HCT116 (cell line): ENCODE measurements at regions not wholly inside any gene's neighbourhood (a gene's known extent, or its start where the extent isn't known, plus 50 kb on each side); places are given as distances from the start of the nearest gene placed in this dataset.

Experiments
- ATAC-seq: fragments of 200-7000 bp; cut with Tn5 transposase; 2 replicates; pipeline ENCODE4 v1.9.1; 2020; ENCODE audit warnings: mild to moderate bottlenecking, moderate library complexity
- BruUV-seq: library from RNA; stranded (reverse); fragments of 400-500 nt; replicated peaks from 2 replicates; lab custom pipeline; 2021; lab: Mats Ljungman, UMichigan
- CTCF ChIA-PET: fragments of 300-600 bp; sonication (Branson Sonifier 250); formaldehyde crosslinking; loops from one replicate; lab custom pipeline; 2021; ENCODE audit warnings: antibody characterized with exemption; lab: Charles Lee
- POLR2A ChIA-PET: fragments of 300-600, 350-600 bp; sonication (Branson Sonifier 250); formaldehyde crosslinking; loops from one replicate; lab custom pipeline; 2021; ENCODE audit warnings: antibody characterized with exemption; lab: Charles Lee
- RAD21 ChIA-PET, 2 experiments: fragments of 300-600 bp; sonication (Branson Sonifier 250); formaldehyde crosslinking; loops; one replicate each; lab custom pipeline; 2023; ENCODE audit warnings: low total read pairs in 2 of 2; ENCODE audit not compliant: uncharacterized antibody in 2 of 2, unreplicated experiment in 2 of 2, low non-redundant PET in 1 of 2; lab: Charles Lee
- DNase-seq: peaks from one replicate; pipeline ENCODE4 v3.0.0-alpha.2; 2010; ENCODE audit warnings: low read depth, low spot score
- H2AFZ ChIP-seq: fragments of 200-600 bp; shearing (Covaris generic), sonication (generic); 2 replicates; pipeline ENCODE4 v1.6.1; 2017; ENCODE audit warnings: low read depth, mixed run types, mixed read lengths, antibody characterized with exemption, low read length; ENCODE audit not compliant: poor library complexity, severe bottlenecking
- H3K27ac ChIP-seq: 2 replicates; pipeline ENCODE4 v1.5.1; 2012; ENCODE audit warnings: low read depth, low read length
- H3K27me3 ChIP-seq: fragments of 200-600 bp; sonication (generic); 2 replicates; pipeline ENCODE4 v1.6.1; 2016; ENCODE audit warnings: mixed run types, low read length, mixed read lengths; ENCODE audit not compliant: insufficient read depth
- H3K36me3 ChIP-seq, 2 experiments: fragments of 200-500 bp in 1 of 2; fragments of 200-600 bp in 1 of 2; sonication (Bioruptor generic) in 1 of 2; sonication (generic) in 1 of 2; 2 replicates each; pipeline versions ENCODE4 v1.5.1 to v1.6.1; 2014 to 2016; ENCODE audit warnings: low read length in 2 of 2, inconsistent platforms in 1 of 2, mixed read lengths in 1 of 2, mixed run types in 1 of 2; ENCODE audit not compliant: insufficient read depth in 2 of 2, control insufficient read depth in 1 of 2
- H3K4me1 ChIP-seq, 2 experiments: fragments of 200-600 bp in 1 of 2; sonication (generic) in 1 of 2; 2 replicates each; pipeline versions ENCODE4 v1.5.1 to v1.6.1; 2012 to 2017; ENCODE audit warnings: low read length in 2 of 2, inconsistent platforms in 1 of 2, mild to moderate bottlenecking in 1 of 2, mixed read lengths in 1 of 2, mixed run types in 1 of 2, moderate library complexity in 1 of 2; ENCODE audit not compliant: insufficient read depth in 2 of 2, control insufficient read depth in 1 of 2
- H3K4me2 ChIP-seq: fragments of 200-600 bp; sonication (generic); 2 replicates; pipeline ENCODE4 v1.6.1; 2017; ENCODE audit warnings: mixed run types, low read length, mixed read lengths
- H3K4me3 ChIP-seq, 2 experiments: fragments of 200-600 bp in 1 of 2; sonication (generic) in 1 of 2; replicated peaks in 1 of 2; 2 replicates each; pipeline ENCODE4 v1.5.1; 2011 to 2016; ENCODE audit warnings: low read length in 2 of 2, control low read depth in 1 of 2, low read depth in 1 of 2, mild to moderate bottlenecking in 1 of 2, mixed read lengths in 1 of 2, mixed run types in 1 of 2
- H3K79me2 ChIP-seq: fragments of 200-600 bp; sonication (generic); 2 replicates; pipeline ENCODE4 v1.6.1; 2017; ENCODE audit warnings: mild to moderate bottlenecking, mixed run types, low read length, moderate library complexity, mixed read lengths; ENCODE audit not compliant: insufficient read depth
- H3K9ac ChIP-seq: fragments of 200-600 bp; sonication (generic); 2 replicates; pipeline ENCODE4 v1.6.1; 2016; ENCODE audit warnings: low read length, mixed read lengths
- H3K9me2 ChIP-seq: fragments of 200-600 bp; sonication (generic), shearing (Covaris generic); 2 replicates; pipeline ENCODE4 v1.6.1; 2017; ENCODE audit warnings: mixed run types, mild to moderate bottlenecking, moderate library complexity; ENCODE audit not compliant: insufficient read depth
- H3K9me3 ChIP-seq, 2 experiments: fragments of 200-500 bp in 1 of 2; fragments of 200-600 bp in 1 of 2; sonication (Bioruptor generic) in 1 of 2; sonication (generic) in 1 of 2; 2 replicates each; pipeline ENCODE4 v1.6.1; 2014 to 2017; ENCODE audit warnings: low read length in 2 of 2, mixed read lengths in 2 of 2, inconsistent platforms in 1 of 2, low read depth in 1 of 2, mild to moderate bottlenecking in 1 of 2, mixed run types in 1 of 2, moderate library complexity in 1 of 2; ENCODE audit not compliant: control insufficient read depth in 1 of 2, insufficient read depth in 1 of 2
- H4K20me1 ChIP-seq: fragments of 200-600 bp; sonication (generic), shearing (Covaris generic); 2 replicates; pipeline ENCODE4 v1.6.1; 2017; ENCODE audit warnings: mixed run types, mild to moderate bottlenecking, moderate library complexity; ENCODE audit not compliant: insufficient read depth
- ATF3 ChIP-seq: IDR thresholded peaks from 2 replicates; pipeline ENCODE4 v1.6.1; 2012
- CEBPB ChIP-seq: IDR thresholded peaks from 2 replicates; pipeline ENCODE4 v1.6.1; 2012; ENCODE audit warnings: low read depth
- CTCF ChIP-seq, 3 experiments: fragments of 200-600 bp in 1 of 3; sonication (generic) in 1 of 3; IDR thresholded peaks in 2 of 3; conservative IDR thresholded peaks in 1 of 3; 2 replicates each; pipeline ENCODE4 v1.5.1; 2012 to 2017; ENCODE audit warnings: low read depth in 2 of 3, low read length in 2 of 3, antibody characterized with exemption in 1 of 3, borderline replicate concordance in 1 of 3, control low read depth in 1 of 3, mild to moderate bottlenecking in 1 of 3, mixed read lengths in 1 of 3, mixed run types in 1 of 3, moderate library complexity in 1 of 3; ENCODE audit not compliant: insufficient read depth in 1 of 3
- EGR1 ChIP-seq: IDR thresholded peaks from 2 replicates; pipeline ENCODE4 v1.6.1; 2012; ENCODE audit warnings: low read depth
- EZH2 ChIP-seq: fragments of 200-600 bp; sonication (generic); IDR thresholded peaks from 2 replicates; pipeline ENCODE4 v1.6.1; 2017; ENCODE audit warnings: antibody characterized with exemption, mixed run types
- EZH2phosphoT487 ChIP-seq: fragments of 200-600 bp; IDR thresholded peaks from 2 replicates; pipeline ENCODE4 v1.6.1; 2018; ENCODE audit warnings: antibody characterized with exemption, borderline replicate concordance
- FOSL1 ChIP-seq: IDR thresholded peaks from 2 replicates; pipeline ENCODE4 v1.6.1; 2012; ENCODE audit warnings: low read depth
- JUND ChIP-seq: IDR thresholded peaks from 2 replicates; pipeline ENCODE4 v1.6.1; 2012
- MAX ChIP-seq: IDR thresholded peaks from 2 replicates; pipeline ENCODE4 v1.6.1; 2012
- POLR2AphosphoS5 ChIP-seq: IDR thresholded peaks from 2 replicates; pipeline ENCODE4 v1.6.1; 2011; ENCODE audit warnings: mild to moderate bottlenecking, low read depth, low read length, moderate library complexity
- RAD21 ChIP-seq: IDR thresholded peaks from 2 replicates; pipeline ENCODE4 v1.6.1; 2012; ENCODE audit warnings: low read depth, mild to moderate bottlenecking
- REST ChIP-seq: IDR thresholded peaks from 2 replicates; pipeline ENCODE4 v1.6.1; 2012; ENCODE audit warnings: low read depth
- SIN3A ChIP-seq: IDR thresholded peaks from 2 replicates; pipeline ENCODE4 v1.6.1; 2012; ENCODE audit warnings: low read depth
- SRF ChIP-seq: IDR thresholded peaks from 2 replicates; pipeline ENCODE4 v1.6.1; 2012; ENCODE audit warnings: low read depth
- YY1 ChIP-seq: IDR thresholded peaks from 2 replicates; pipeline ENCODE4 v1.6.1; 2011; ENCODE audit warnings: low read length, low read depth, moderate library complexity, mild to moderate bottlenecking; ENCODE audit not compliant: insufficient replicate concordance; ENCODE audit errors: extremely low read depth
- ZFX ChIP-seq: fragments of 450-650 bp; IDR thresholded peaks from 2 replicates; pipeline ENCODE4 v1.6.1; 2017
- intact Hi-C: fragments of 100-400 bp; cut with micrococcal nuclease; formaldehyde crosslinking; loops from 2 replicates; pipeline ENCODE4 v1.10.0; 2022

GRCh38 chr2:77712601-77713000 lies 190.4 kb upstream of the LRRTM4 start:
- Histone ChIP-seq H3K4me3 (no peak overlapping the region), H4K20me1 (no peaks in the 10 kb centered on the region), H3K9me3 (peaks cover 9 to 12% of the 10 kb centered on the region in 2 experiments; a peak in 3 of 4 replicates), H2AFZ (no peak overlapping the region), H3K9ac (no peak overlapping the region), H3K4me1 (no peaks in the 10 kb centered on the region), H3K36me3 (no peaks in the 10 kb centered on the region), H3K27ac (no peak overlapping the region), H3K4me2 (no peak overlapping the region), H3K79me2 (no peaks in the 10 kb centered on the region), H3K27me3 (no peaks in the 10 kb centered on the region), H3K9me2 (no peaks in the 10 kb centered on the region)
- intact Hi-C loops = no loop called here
- RAD21 ChIA-PET = no interaction called here
- BruUV-seq = no TSS peak
- no peak for ATAC-seq
- POLR2A ChIA-PET = no interaction called here
- TF ChIP-seq SIN3A (no peak), EZH2 (no peak), POLR2AphosphoS5 (no peak), FOSL1 (no peak), REST (no peak), MAX (no peak), EGR1 (no peak)
- CTCF ChIA-PET = no interaction called here
- DNase-seq = no peak

GRCh38 chr2:77713412-77713811 lies 191.2 kb upstream of the LRRTM4 start:
- H3K9me3 ChIP-seq = peaks cover 7 to 9% of the 10 kb centered on the region in 2 experiments; a peak in 3 of 4 replicates
- no peak for ATAC-seq
- H3K4me2 ChIP-seq = no peak overlapping the region
- no peaks in the 10 kb centered on the region for H3K4me1 ChIP-seq
- H3K79me2 ChIP-seq = no peaks in the 10 kb centered on the region
- CTCF ChIA-PET = no interaction called here
- intact Hi-C loops = no loop called here
- no peaks in the 10 kb centered on the region for H4K20me1 ChIP-seq
- no peak overlapping the region for H3K9ac ChIP-seq
- no peaks in the 10 kb centered on the region for H3K36me3 ChIP-seq
- BruUV-seq = no TSS peak
- H3K9me2 ChIP-seq = no peaks in the 10 kb centered on the region
- no peak overlapping the region for H3K27ac ChIP-seq
- RAD21 ChIA-PET = no interaction called here
- POLR2A ChIA-PET = no interaction called here
- no peak for DNase-seq
- H2AFZ ChIP-seq = no peak overlapping the region
- H3K4me3 ChIP-seq = no peak overlapping the region
- no peaks in the 10 kb centered on the region for H3K27me3 ChIP-seq
- TF ChIP-seq CEBPB (no peak), YY1 (no peak), JUND (no peak), SRF (no peak), ZFX (no peak), FOSL1 (no peak), RAD21 (no peak), CTCF (IDR thresholded peaks at IDR 0.05 in 2 of 3, conservative IDR thresholded peaks at IDR 0.05 in 1 of 3; ENCODE audit: borderline replicate concordance in 1 of 3, insufficient read depth in 1 of 3, low read depth in 2 of 3, low read length in 2 of 3) (no peak), EZH2phosphoT487 (no peak), ATF3 (no peak), EGR1 (no peak), MAX (no peak)
